ENCODE measurements at regions not wholly inside any gene's neighbourhood (a gene's known extent, or its start where the extent isn't known, plus 50 kb on each side); places are given as distances from the start of the nearest gene placed in this dataset.

DNA sequence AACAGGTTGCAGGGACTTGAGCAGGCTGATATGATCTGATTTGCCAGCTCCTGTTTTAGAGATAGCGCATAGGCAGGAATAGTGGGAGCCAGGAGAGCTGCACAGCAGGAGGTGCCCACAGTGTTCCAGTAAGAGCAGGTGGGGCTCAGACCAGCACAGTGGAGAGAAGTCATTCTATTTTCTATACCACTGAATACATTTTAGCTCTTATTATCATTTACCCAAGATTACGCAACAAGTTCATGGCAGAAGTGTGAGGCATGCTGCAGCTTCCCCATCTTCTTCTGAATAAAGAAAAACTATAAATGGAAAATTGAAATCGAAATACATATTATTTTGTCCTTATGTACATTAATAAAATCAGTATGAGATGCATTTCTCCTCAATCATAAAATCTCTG is 114.7 kb upstream of the EDNRA start:
- TF ChIP-seq, protein P1, sequence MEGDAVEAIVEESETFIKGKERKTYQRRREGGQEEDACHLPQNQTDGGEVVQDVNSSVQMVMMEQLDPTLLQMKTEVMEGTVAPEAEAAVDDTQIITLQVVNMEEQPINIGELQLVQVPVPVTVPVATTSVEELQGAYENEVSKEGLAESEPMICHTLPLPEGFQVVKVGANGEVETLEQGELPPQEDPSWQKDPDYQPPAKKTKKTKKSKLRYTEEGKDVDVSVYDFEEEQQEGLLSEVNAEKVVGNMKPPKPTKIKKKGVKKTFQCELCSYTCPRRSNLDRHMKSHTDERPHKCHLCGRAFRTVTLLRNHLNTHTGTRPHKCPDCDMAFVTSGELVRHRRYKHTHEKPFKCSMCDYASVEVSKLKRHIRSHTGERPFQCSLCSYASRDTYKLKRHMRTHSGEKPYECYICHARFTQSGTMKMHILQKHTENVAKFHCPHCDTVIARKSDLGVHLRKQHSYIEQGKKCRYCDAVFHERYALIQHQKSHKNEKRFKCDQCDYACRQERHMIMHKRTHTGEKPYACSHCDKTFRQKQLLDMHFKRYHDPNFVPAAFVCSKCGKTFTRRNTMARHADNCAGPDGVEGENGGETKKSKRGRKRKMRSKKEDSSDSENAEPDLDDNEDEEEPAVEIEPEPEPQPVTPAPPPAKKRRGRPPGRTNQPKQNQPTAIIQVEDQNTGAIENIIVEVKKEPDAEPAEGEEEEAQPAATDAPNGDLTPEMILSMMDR (conservative IDR thresholded peaks at IDR 0.05; ENCODE audit: low read depth, low read length), result no peak
- H3K4me3 ChIP-seq (ENCODE audit: low read depth, low read length), result no peak overlapping the region

DNA sequence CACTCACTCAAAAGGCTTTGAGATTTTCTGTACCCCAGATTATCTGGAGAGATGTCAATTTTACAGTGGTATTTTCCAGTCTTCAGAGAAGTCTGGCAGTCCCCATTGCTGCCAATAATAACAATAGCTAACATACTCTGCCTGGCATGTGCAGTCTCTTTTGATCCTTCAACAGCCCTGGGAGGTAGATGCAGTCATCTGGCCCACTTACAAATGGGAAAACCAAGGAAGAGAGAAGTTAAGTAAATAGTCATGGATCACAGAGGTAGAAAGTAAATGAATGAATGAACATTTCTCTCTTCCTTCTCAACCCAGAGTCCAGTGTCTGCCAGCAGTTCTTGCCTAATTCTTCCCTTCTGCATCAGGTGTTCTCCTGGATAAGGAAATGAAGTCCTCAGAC is 113.0 kb upstream of the EDNRA start:
- TF ChIP-seq, protein P1 (conservative IDR thresholded peaks at IDR 0.05; ENCODE audit: low read depth, low read length), result no peak
- no peak overlapping the region for H3K4me3 ChIP-seq (ENCODE audit: low read depth, low read length)
- no peak for DNase-seq (ENCODE audit: low read depth)

More for the DNA sequence above, 114.7 kb upstream of the EDNRA start:
- peak; percentile 13 for DNase-seq (ENCODE audit: low read depth)

DNA sequence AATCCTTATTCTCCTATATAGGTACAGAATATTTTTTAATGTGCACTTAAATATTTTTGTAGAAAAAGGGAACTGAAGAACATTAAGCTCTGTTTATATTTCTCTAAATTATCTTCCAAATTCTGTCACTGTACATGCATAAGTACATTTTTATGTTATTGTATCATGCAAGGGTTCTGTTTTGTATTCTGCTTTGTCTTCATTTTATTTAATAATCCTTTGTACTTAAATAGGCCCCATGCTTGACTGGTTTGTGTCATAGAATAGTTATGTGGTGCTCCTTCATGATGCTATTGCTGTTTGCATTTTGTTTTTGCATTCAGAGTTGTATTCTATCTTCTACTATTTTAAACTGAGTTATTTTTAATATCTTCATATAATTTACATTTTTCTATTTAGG is 111.9 kb upstream of the EDNRA start:
- peak; percentile 34 for DNase-seq (ENCODE audit: low read depth)
- H3K4me3 ChIP-seq (ENCODE audit: low read depth, low read length), result no peak overlapping the region
- TF ChIP-seq, protein P1 (conservative IDR thresholded peaks at IDR 0.05; ENCODE audit: low read depth, low read length), result no peak

DNA sequence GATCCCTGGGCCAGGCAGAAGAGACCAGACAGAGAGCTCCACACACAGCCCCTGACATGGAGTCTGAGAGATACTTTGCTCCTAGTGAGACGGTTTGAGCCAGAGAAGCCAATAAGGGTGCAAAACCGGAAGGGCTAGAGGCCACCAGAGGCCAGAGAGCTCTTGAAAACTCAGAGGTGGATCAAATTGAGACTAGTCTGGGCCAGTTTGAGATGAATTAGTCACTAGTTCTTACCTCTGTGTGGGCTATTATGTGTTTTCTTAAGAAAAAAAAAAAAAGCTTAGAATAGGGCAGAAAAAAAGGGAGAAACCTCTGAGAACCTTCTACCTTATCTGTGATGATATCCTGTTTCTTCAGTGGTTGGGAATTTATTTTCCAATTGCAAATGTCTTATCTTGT is 110.4 kb upstream of the EDNRA start:
- TF ChIP-seq, protein P1 (conservative IDR thresholded peaks at IDR 0.05; ENCODE audit: low read depth, low read length), result no peak
- no peak overlapping the region for H3K4me3 ChIP-seq (ENCODE audit: low read depth, low read length)
- DNase-seq (ENCODE audit: low read depth), result peak; percentile 58

DNA sequence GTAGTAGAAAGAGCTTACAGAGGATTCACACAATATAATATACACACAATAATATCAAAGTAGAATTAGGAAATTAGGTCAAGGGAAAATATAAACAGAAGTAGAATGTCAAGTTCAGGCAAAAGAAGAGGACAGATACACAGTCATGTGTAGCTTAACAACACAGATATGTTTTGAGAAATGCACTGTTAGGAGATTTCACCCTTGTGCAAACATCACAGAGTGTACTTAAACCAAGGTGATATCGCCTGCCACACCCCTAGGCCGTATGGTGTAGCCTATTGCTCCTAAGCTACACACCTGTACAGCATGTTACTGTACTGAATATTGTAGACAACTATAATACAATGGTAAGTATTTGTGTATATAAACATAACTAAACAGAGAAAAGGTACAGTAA is 110.0 kb upstream of the EDNRA start:
- no peak for DNase-seq (ENCODE audit: low read depth)
- TF ChIP-seq, protein P1 (conservative IDR thresholded peaks at IDR 0.05; ENCODE audit: low read depth, low read length), result no peak

DNA sequence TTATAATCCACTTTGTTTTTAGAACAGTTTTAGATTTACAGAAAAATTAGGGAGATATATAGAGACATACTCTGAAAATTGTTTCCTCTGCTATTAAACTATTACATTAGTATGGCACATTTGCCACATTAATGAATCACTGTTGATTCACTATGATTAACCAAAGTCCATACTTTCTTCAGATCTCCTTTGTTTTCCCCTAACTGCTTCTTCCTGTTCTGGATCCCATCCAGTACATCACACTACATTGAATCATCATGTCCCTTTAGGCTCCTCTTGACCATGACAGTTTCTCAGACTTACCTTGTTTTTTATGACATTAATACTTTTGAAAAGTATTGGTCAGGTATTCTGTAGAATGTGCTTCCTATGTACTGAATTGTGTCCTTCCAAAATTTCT is 109.2 kb upstream of the EDNRA start:
- peak; percentile 50 for DNase-seq (ENCODE audit: low read depth)

More for the DNA sequence above, 110.0 kb upstream of the EDNRA start:
- H3K4me3 ChIP-seq (ENCODE audit: low read depth, low read length), result no peak overlapping the region

DNA sequence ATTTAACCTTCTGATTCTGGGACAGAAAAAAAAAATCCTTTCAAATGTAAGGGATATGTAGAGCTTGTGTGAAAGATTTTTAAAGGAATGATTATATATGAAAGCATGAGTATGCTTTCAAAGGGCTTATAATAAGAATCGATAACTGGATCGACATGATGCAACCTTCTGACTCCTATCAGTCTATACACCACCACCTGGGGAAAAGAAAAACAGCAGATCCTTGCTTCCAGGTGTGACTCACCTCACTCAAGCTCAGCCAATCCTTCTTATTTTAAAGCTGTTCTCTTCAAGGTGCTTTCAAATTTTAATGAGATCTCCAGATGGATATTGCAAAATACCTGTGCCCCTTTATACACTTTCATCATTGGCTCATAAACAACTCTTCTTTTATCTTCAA is 102.1 kb upstream of the EDNRA start:
- H3K4me3 ChIP-seq (ENCODE audit: low read depth, low read length), result no peak overlapping the region
- no peak for DNase-seq (ENCODE audit: low read depth)
- TF ChIP-seq, protein P1 (conservative IDR thresholded peaks at IDR 0.05; ENCODE audit: low read depth, low read length), result no peak

More for the DNA sequence above, 109.2 kb upstream of the EDNRA start:
- TF ChIP-seq, protein P1 (conservative IDR thresholded peaks at IDR 0.05; ENCODE audit: low read depth, low read length), result no peak
- H3K4me3 ChIP-seq (ENCODE audit: low read depth, low read length), result no peak overlapping the region
